GM21367 (cell line): ENCODE measurements at regions not wholly inside any gene's neighbourhood (a gene's known extent, or its start where the extent isn't known, plus 50 kb on each side); places are given as distances from the start of the nearest gene placed in this dataset.

ENCODE experiments used
- ATAC-seq: cut with Tn5 transposase; IDR thresholded peaks from one replicate; pipeline ENCODE4 v1.9.1; 2021; ENCODE audit not compliant: unreplicated experiment

GRCh38 chr14:86675059-86675458 lies 1145.1 kb downstream of the FLRT2 start:
- ATAC-seq: no peak

GRCh38 chr14:86673523-86673969 lies 1143.6 kb downstream of the FLRT2 start:
- ATAC-seq: no peak

GRCh38 chr14:86672080-86672479 lies 1142.1 kb downstream of the FLRT2 start:
- no peak for ATAC-seq

GRCh38 chr14:86665975-86666374 lies 1136.0 kb downstream of the FLRT2 start:
- ATAC-seq: no peak

- ATAC-seq: no peak
Measured at GRCh38 chr14:86662334-86662733, 1132.4 kb downstream of the FLRT2 start.

- ATAC-seq: no peak
Measured at GRCh38 chr14:86654558-86655184, 1124.7 kb downstream of the FLRT2 start.

- ATAC-seq: no peak
Measured at GRCh38 chr14:86652526-86652925, 1122.6 kb downstream of the FLRT2 start.

- no peak for ATAC-seq
Measured at GRCh38 chr14:86646696-86647690, 1117.0 kb downstream of the FLRT2 start.

GRCh38 chr14:86646125-86646524 lies 1116.2 kb downstream of the FLRT2 start:
- ATAC-seq: no peak

- ATAC-seq: no peak
Measured at GRCh38 chr14:86641310-86641709, 1111.4 kb downstream of the FLRT2 start.

- ATAC-seq: no peak
Measured at GRCh38 chr14:86640288-86640687, 1110.3 kb downstream of the FLRT2 start.

- no peak for ATAC-seq
Measured at GRCh38 chr14:86639666-86640065, 1109.7 kb downstream of the FLRT2 start.

GRCh38 chr14:86639146-86639545 lies 1109.2 kb downstream of the FLRT2 start:
- no peak for ATAC-seq

- ATAC-seq: no peak
Measured at GRCh38 chr14:86627080-86627479, 1097.1 kb downstream of the FLRT2 start.

GRCh38 chr14:86626530-86626929 lies 1096.6 kb downstream of the FLRT2 start:
- ATAC-seq: no peak

- no peak for ATAC-seq
Measured at GRCh38 chr14:86625637-86626036, 1095.7 kb downstream of the FLRT2 start.

GRCh38 chr14:86619726-86620125 lies 1089.8 kb downstream of the FLRT2 start:
- no peak for ATAC-seq

GRCh38 chr14:86613786-86614185 lies 1083.8 kb downstream of the FLRT2 start:
- ATAC-seq: no peak

- ATAC-seq: no peak
Measured at GRCh38 chr14:86613126-86613525, 1083.2 kb downstream of the FLRT2 start.

GRCh38 chr14:86604561-86604960 lies 1074.6 kb downstream of the FLRT2 start:
- no peak for ATAC-seq

- ATAC-seq: no peak
Measured at GRCh38 chr14:86602263-86602662, 1072.3 kb downstream of the FLRT2 start.

- ATAC-seq: no peak
Measured at GRCh38 chr14:86601813-86602212, 1071.9 kb downstream of the FLRT2 start.
